Sigmoid colon (tissue), 6 donors: ENCODE measurements at regions not wholly inside any gene's neighbourhood (a gene's known extent, or its start where the extent isn't known, plus 50 kb on each side); places are given as distances from the start of the nearest gene placed in this dataset.

Experiments used
- DNase-seq: peaks from one replicate; pipeline ENCODE4 v3.0.0-alpha.2; 2019
- H3K27ac ChIP-seq, 4 donors: fragments of 200-600 bp; sonication (generic); one replicate each; pipeline ENCODE4 v1.5.1; 2016 to 2019; ENCODE audit warnings: mild to moderate bottlenecking in 1 of 4
- H3K27me3 ChIP-seq, 3 donors: fragments of 200-600 bp; sonication (generic); one replicate each; pipeline ENCODE4 v1.5.1; 2019; ENCODE audit warnings: mild to moderate bottlenecking in 1 of 3
- H3K36me3 ChIP-seq, 4 donors: fragments of 200-600 bp; sonication (generic); one replicate each; pipeline ENCODE4 v1.5.1; 2016 to 2019
- H3K4me1 ChIP-seq, 4 donors: fragments of 200-600 bp; sonication (generic); one replicate each; pipeline ENCODE4 v1.5.1; 2017 to 2019
- H3K4me3 ChIP-seq, 4 donors: fragments of 200-600 bp; sonication (generic); one replicate each; pipeline ENCODE4 v1.5.1; 2017 to 2019; ENCODE audit warnings: mild to moderate bottlenecking in 2 of 4, moderate library complexity in 1 of 4
- H3K9me3 ChIP-seq, 4 donors: fragments of 200-600 bp in 3 of 4; sonication (generic) in 3 of 4; one replicate each; pipeline versions ENCODE4 v1.5.1 to v1.6.1; 2013 to 2019
- EP300 ChIP-seq, 4 donors: sonication (generic); formaldehyde crosslinking; IDR thresholded peaks; one replicate each; pipeline ENCODE4 v1.6.1; 2017; ENCODE audit warnings: antibody characterized with exemption in 4 of 4
- POLR2A ChIP-seq, 2 donors: fragments of 450-650 bp; IDR thresholded peaks; one replicate each; pipeline ENCODE4 v1.6.1; 2016; ENCODE audit warnings: antibody characterized with exemption in 2 of 2, mild to moderate bottlenecking in 2 of 2, moderate library complexity in 2 of 2
- POLR2AphosphoS5 ChIP-seq, 4 donors: sonication (generic); formaldehyde crosslinking; IDR thresholded peaks; one replicate each; pipeline ENCODE4 v1.6.1; 2017; ENCODE audit warnings: antibody characterized with exemption in 4 of 4
- WGBS, 2 donors: extraction: QIAGEN DNeasy Blood & Tissue Kit; methylation state at CpG; one replicate each; pipeline ENCODE4 v1.1.7; 2013; 5-methylcytosine and 5-hydroxymethylcytosine counted together
- intact Hi-C: fragments of 100-400 bp; cut with DNase I; formaldehyde crosslinking; loops from one replicate; pipeline ENCODE4 v1.15.1; 2023
- TF ChIP-seq, protein P1 (sequence below), 4 experiments: fragments of 450-650 bp in 3 of 4; fragments of 200-600 bp in 1 of 4; IDR thresholded peaks; one replicate each; pipeline ENCODE4 v1.5.1; 2016 to 2019; ENCODE audit warnings: antibody characterized with exemption in 4 of 4, mild to moderate bottlenecking in 3 of 4, moderate library complexity in 2 of 4
- donor health status: healthy with polysubstance abuse.
- donor health status: healthy.

DNA sequence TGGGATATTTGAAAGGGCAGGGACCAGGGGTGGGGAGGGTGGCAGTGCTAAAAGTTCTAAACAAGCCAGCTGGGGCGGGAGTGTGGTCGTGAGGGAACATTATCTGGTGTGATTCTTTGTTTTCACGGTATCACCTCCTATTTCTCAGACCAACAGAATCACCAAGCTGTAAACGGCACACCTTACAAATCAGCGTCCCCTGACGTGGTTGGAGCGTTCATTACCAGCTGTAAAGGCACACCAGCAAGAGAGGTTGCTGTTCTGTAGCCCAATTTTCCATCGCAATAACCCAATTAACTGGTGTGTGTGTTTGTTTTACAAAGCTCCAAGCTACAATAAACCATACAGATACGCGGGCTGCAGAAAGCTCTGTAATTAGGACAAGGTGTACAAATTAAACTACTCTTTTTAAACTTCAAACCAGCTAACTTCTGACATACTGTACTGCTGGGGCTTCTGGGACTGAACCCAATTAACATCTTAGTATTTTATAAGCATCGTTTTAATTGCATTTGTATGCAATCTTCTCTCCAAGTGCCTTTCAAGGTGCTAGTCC is 303.6 kb upstream of the CLINT1 start:
- H3K4me3 ChIP-seq = no peak overlapping the region
- H3K27ac ChIP-seq = no peak overlapping the region
- no peaks in the 10 kb centered on the region for H3K4me1 ChIP-seq
- TF ChIP-seq, protein P1, sequence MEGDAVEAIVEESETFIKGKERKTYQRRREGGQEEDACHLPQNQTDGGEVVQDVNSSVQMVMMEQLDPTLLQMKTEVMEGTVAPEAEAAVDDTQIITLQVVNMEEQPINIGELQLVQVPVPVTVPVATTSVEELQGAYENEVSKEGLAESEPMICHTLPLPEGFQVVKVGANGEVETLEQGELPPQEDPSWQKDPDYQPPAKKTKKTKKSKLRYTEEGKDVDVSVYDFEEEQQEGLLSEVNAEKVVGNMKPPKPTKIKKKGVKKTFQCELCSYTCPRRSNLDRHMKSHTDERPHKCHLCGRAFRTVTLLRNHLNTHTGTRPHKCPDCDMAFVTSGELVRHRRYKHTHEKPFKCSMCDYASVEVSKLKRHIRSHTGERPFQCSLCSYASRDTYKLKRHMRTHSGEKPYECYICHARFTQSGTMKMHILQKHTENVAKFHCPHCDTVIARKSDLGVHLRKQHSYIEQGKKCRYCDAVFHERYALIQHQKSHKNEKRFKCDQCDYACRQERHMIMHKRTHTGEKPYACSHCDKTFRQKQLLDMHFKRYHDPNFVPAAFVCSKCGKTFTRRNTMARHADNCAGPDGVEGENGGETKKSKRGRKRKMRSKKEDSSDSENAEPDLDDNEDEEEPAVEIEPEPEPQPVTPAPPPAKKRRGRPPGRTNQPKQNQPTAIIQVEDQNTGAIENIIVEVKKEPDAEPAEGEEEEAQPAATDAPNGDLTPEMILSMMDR (IDR thresholded peaks at IDR 0.05) = no peak
- TF ChIP-seq POLR2A (IDR thresholded peaks at IDR 0.05) = no peak
- no peak for TF ChIP-seq EP300 (IDR thresholded peaks at IDR 0.05)
- no peak for TF ChIP-seq POLR2AphosphoS5 (IDR thresholded peaks at IDR 0.05)
- no peaks in the 10 kb centered on the region for H3K36me3 ChIP-seq
- H3K9me3 ChIP-seq = no peaks in the 10 kb centered on the region
- WGBS, 2 donors = 16 to 62% methylated on average over 11 of the region's 11 CpGs
- no peaks in the 10 kb centered on the region for H3K27me3 ChIP-seq
- intact Hi-C loops = no loop called here
- no peak for DNase-seq

DNA sequence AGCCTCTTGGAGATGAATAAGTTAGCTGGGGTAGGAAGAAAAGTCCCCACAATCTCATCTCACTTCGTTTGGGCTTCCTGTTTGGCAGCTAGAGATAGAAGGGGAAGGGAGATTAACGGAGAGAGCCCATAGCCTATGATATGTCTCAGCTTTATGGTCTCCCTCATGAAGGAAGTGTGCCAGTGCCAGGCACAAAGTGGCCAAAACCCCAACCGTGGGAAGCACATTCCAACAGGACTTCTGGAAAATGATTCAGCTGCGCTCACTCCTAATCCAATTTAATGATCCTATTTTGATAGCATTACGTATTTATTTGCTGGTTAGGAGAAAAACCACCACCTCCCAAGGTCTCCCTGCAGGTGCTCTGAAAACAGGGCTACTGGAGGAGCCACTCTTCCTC is 303.1 kb upstream of the CLINT1 start:
- no peak overlapping the region for H3K4me3 ChIP-seq
- H3K9me3 ChIP-seq = no peaks in the 10 kb centered on the region
- H3K4me1 ChIP-seq = no peaks in the 10 kb centered on the region
- DNase-seq = no peak
- 12 to 51% methylated on average over 5 of the region's 5 CpGs for WGBS, 2 donors
- no peak for TF ChIP-seq POLR2AphosphoS5 (IDR thresholded peaks at IDR 0.05)
- TF ChIP-seq, protein P1 (IDR thresholded peaks at IDR 0.05) = no peak
- no peak overlapping the region for H3K27ac ChIP-seq
- H3K36me3 ChIP-seq = no peaks in the 10 kb centered on the region
- no peaks in the 10 kb centered on the region for H3K27me3 ChIP-seq
- intact Hi-C loops = no loop called here

DNA sequence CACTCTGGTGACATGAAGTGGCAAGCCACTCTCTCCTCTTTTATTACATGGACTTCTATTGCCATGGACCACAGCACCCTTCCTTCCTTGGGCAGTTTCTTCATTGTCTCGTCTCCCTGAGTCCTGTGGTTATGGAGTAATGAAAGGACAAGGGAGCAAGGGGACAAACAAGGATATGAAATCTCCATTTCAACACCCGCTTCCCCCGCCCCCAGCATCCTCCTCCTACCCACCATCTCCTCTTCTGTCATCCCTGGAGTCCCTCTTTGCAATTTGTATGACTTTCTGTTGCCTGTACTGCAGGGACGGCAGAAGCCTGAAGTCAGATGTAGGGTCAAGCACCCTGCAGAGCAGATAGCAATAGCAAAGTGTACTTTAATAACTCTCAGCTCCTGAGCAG is 300.7 kb upstream of the CLINT1 start:
- intact Hi-C loops = no loop called here
- TF ChIP-seq POLR2A (IDR thresholded peaks at IDR 0.05) = no peak
- no peak for TF ChIP-seq POLR2AphosphoS5 (IDR thresholded peaks at IDR 0.05)
- TF ChIP-seq EP300 (IDR thresholded peaks at IDR 0.05) = no peak
- TF ChIP-seq, protein P1 (IDR thresholded peaks at IDR 0.05) = no peak
- WGBS, 2 donors = 92% methylated on average over 4 of the region's 4 CpGs
- Histone ChIP-seq H3K27me3 (no peaks in the 10 kb centered on the region), H3K27ac (no peak overlapping the region), H3K36me3 (no peaks in the 10 kb centered on the region), H3K9me3 (no peaks in the 10 kb centered on the region), H3K4me1 (no peaks in the 10 kb centered on the region), H3K4me3 (no peak overlapping the region)
- DNase-seq = no peak

DNA sequence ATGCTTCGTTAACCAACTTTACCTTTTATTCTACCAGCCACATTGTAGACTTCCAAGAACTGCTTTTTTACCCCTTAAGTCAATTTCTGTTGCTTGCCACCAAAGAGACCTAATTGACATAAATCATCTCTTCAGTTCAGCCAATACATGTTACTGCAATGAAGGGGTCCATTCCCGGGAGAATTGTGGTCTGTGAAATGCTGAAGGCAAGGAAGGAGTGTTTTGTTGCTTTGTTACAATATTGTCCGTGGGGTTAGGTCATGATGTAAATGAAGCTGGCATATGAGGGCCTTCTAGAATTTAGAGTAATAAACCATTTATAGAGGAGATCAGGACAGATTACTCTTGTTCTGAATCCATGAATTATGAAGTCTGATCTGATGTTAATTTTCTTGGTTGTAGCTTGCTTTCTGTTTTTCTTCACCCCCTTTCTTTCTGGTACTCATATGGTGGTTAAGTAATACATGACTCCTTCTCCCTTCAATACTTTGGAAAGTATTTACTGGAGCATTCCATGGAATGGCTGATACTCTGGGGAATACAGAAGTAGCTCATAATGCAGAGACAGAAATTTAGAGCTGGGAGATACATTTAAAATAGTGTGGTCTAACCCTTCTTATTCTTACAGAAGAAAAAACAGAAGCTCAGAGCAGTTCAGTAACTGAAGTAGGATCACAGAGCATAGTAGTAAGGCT is 297.0 kb upstream of the CLINT1 start:
- H3K27me3 ChIP-seq = no peaks in the 10 kb centered on the region
- no peak for TF ChIP-seq EP300 (IDR thresholded peaks at IDR 0.05)
- TF ChIP-seq, protein P1 (IDR thresholded peaks at IDR 0.05) = no peak
- H3K36me3 ChIP-seq = no peaks in the 10 kb centered on the region
- WGBS, 2 donors = 72 to 85% methylated on average over 3 of the region's 3 CpGs
- H3K27ac ChIP-seq = no peak overlapping the region
- H3K4me1 ChIP-seq = no peaks in the 10 kb centered on the region
- DNase-seq = no peak
- no peaks in the 10 kb centered on the region for H3K9me3 ChIP-seq
- H3K4me3 ChIP-seq = no peak overlapping the region
- intact Hi-C loops = no loop called here

DNA sequence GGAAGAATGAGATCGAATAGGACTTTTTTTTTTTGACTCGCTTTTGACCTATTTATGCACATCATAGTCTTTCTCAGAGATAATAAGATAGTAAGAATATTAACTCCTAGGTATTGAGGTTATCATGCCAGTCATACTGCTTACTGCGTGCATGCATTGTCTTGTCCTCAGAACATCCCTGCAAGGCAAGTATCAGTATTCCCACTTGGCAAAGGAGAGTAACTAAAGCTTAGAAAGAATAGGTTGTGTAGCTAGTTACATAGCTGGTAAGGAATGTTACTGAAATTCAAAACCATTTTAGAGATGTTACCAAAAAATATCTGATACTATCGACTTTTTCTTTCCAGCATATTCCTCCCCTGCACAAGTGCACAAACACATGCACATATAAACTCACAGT is 296.1 kb upstream of the CLINT1 start:
- no peaks in the 10 kb centered on the region for H3K9me3 ChIP-seq
- no peak overlapping the region for H3K27ac ChIP-seq
- H3K27me3 ChIP-seq = no peaks in the 10 kb centered on the region
- H3K36me3 ChIP-seq = no peaks in the 10 kb centered on the region
- no peaks in the 10 kb centered on the region for H3K4me1 ChIP-seq
- no peak for TF ChIP-seq POLR2A (IDR thresholded peaks at IDR 0.05)
- H3K4me3 ChIP-seq = no peak overlapping the region
- intact Hi-C loops = no loop called here
- WGBS, 2 donors = 82 to 83% methylated on average over 4 of the region's 4 CpGs
- DNase-seq = no peak
